K562 (cell line): ENCODE measurements at regions not wholly inside any gene's neighbourhood (a gene's known extent, or its start where the extent isn't known, plus 50 kb on each side); places are given as distances from the start of the nearest gene placed in this dataset.

Experiments
- ATAC-seq: fragments of 200-7000 bp; cut with Tn5 transposase; 3 replicates; pipeline ENCODE4 v1.9.1; 2020; ENCODE audit warnings: moderate library complexity
- BruUV-seq: library from RNA; stranded (reverse); fragments of 400-500 nt; replicated peaks from 2 replicates; lab custom pipeline; 2021; lab: Mats Ljungman, UMichigan
- CTCF ChIA-PET: fragments of 300-600 bp; formaldehyde crosslinking; extraction: SDS; loops from one replicate; lab custom pipeline; 2021; ENCODE audit warnings: low intra/inter-chr PET ratio; lab: Yijun Ruan, JAX
- POLR2A ChIA-PET: fragments of 300-600, 350-650 bp; sonication (Branson Sonifier 250); formaldehyde crosslinking; extraction: SDS; loops from one replicate; lab custom pipeline; 2021; ENCODE audit warnings: antibody characterized with exemption, inconsistent platforms; lab: Yijun Ruan, JAX
- DNase-seq, 4 experiments: peaks; one replicate each; pipeline versions ENCODE4 v3.0.0 to v3.0.0-alpha.2; 2011 to 2018; ENCODE audit warnings: low spot score in 3 of 4, mixed read lengths in 3 of 4; ENCODE audit errors: extremely low read depth in 1 of 4
- FAIRE-seq: peaks from 2 replicates; lab custom pipeline; 2011; peaks lifted over from hg19 to GRCh38; lab: Jason Lieb, UNC
- H2AFZ ChIP-seq: 2 replicates; pipeline ENCODE4 v1.6.0; 2011; ENCODE audit warnings: low read depth, low read length, control low read depth, inconsistent platforms
- H3K27ac ChIP-seq: fragments of 200-600 bp; 3 replicates; pipeline ENCODE4 v1.8.0; 2011; ENCODE audit warnings: low read depth, mild to moderate bottlenecking, control low read depth, inconsistent platforms, low read length, moderate library complexity, mixed read lengths; ENCODE audit errors: extremely low read depth
- H3K27me3 ChIP-seq, 2 experiments: fragments of 300-600 bp in 1 of 2; 2 replicates in 1 of 2; 3 replicates in 1 of 2; pipeline versions ENCODE4 v1.6.0 to v1.8.0; 2011; ENCODE audit warnings: inconsistent platforms in 2 of 2, low read length in 2 of 2, mild to moderate bottlenecking in 1 of 2, mixed read lengths in 1 of 2, moderate library complexity in 1 of 2; ENCODE audit not compliant: control insufficient read depth in 2 of 2, insufficient read depth in 2 of 2
- H3K36me3 ChIP-seq: fragments of 300-600 bp; 3 replicates; pipeline ENCODE4 v1.8.0; 2011; ENCODE audit warnings: mild to moderate bottlenecking, low read length, inconsistent platforms; ENCODE audit not compliant: control insufficient read depth, insufficient read depth
- H3K4me1 ChIP-seq, 2 experiments: fragments of 200-600 bp in 1 of 2; replicated peaks in 1 of 2; 2 replicates in 1 of 2; 3 replicates in 1 of 2; pipeline versions ENCODE4 v1.5.1 to v1.8.0; 2011; ENCODE audit warnings: inconsistent platforms in 2 of 2, low read length in 2 of 2, mild to moderate bottlenecking in 1 of 2, mixed read lengths in 1 of 2, moderate library complexity in 1 of 2; ENCODE audit not compliant: control insufficient read depth in 2 of 2, insufficient read depth in 2 of 2
- H3K4me2 ChIP-seq: 2 replicates; pipeline ENCODE4 v1.6.1; 2011; ENCODE audit warnings: low read length, control low read depth, inconsistent platforms, mixed read lengths; ENCODE audit not compliant: insufficient read depth
- H3K4me3 ChIP-seq: fragments of 200-600 bp; sonication (generic), shearing (Covaris generic); 2 replicates; pipeline ENCODE4 v1.5.1; 2016; ENCODE audit warnings: control low read depth, inconsistent platforms
- H3K79me2 ChIP-seq: fragments of 200-600 bp; 3 replicates; pipeline ENCODE4 v1.8.0; 2011; ENCODE audit warnings: low read length, inconsistent platforms; ENCODE audit not compliant: control insufficient read depth, insufficient read depth
- H3K9ac ChIP-seq, 2 experiments: 2 replicates each; pipeline versions ENCODE4 v1.6.0 to v1.6.1; 2011; ENCODE audit warnings: low read depth in 2 of 2, low read length in 2 of 2, control low read depth in 1 of 2, inconsistent platforms in 1 of 2, mild to moderate bottlenecking in 1 of 2, mixed read lengths in 1 of 2; ENCODE audit not compliant: insufficient read depth in 1 of 2
- H3K9me1 ChIP-seq: one replicate; pipeline ENCODE4 v1.6.0; 2011; ENCODE audit warnings: inconsistent platforms, mild to moderate bottlenecking, low read length, moderate library complexity; ENCODE audit not compliant: control insufficient read depth, insufficient read depth
- H3K9me3 ChIP-seq: replicated peaks from 2 replicates; pipeline ENCODE4 v1.5.1; 2011; ENCODE audit warnings: low read depth, low read length, inconsistent platforms; ENCODE audit not compliant: control insufficient read depth, insufficient read depth
- H4K20me1 ChIP-seq: replicated peaks from 2 replicates; pipeline ENCODE4 v1.6.1; 2011; ENCODE audit warnings: low read length, inconsistent platforms, mixed read lengths; ENCODE audit not compliant: control insufficient read depth, insufficient read depth
- CBFA2T2 ChIP-seq: fragments of 450-650 bp; conservative IDR thresholded peaks from 2 replicates; pipeline ENCODE4 v1.6.1; 2017; ENCODE audit warnings: mild to moderate bottlenecking
- HDAC1 ChIP-seq, 2 experiments: fragments of 450-650 bp; IDR thresholded peaks; 2 replicates each; pipeline ENCODE4 v1.6.1; 2016 to 2017; ENCODE audit warnings: inconsistent platforms in 1 of 2, mild to moderate bottlenecking in 1 of 2, moderate library complexity in 1 of 2
- KDM2B ChIP-seq: fragments of 250-450 bp; sonication (Bioruptor Pico); IDR thresholded peaks from 2 replicates; pipeline ENCODE4 v1.8.0; 2021; ENCODE audit warnings: mild to moderate bottlenecking, moderate library complexity
- PHTF2 ChIP-seq: fragments of 250-450 bp; sonication (Bioruptor Pico); IDR thresholded peaks from 2 replicates; pipeline ENCODE4 v1.5.0; 2021; ENCODE audit warnings: mild to moderate bottlenecking
- POLR2H ChIP-seq: IDR thresholded peaks from 2 replicates; pipeline ENCODE4 v1.6.1; 2016; ENCODE audit warnings: missing genetic modification characterization, low read depth, mild to moderate bottlenecking, control low read depth, missing compliant biosample characterization, moderate library complexity
- SETDB1 ChIP-seq: IDR thresholded peaks from one replicate; pipeline ENCODE4 v1.6.1; 2012; ENCODE audit warnings: low read length, control low read depth, inconsistent platforms
- TAF15 ChIP-seq: fragments of 200-400 bp; formaldehyde crosslinking; IDR thresholded peaks from 2 replicates; pipeline ENCODE4 v1.6.1; 2017; ENCODE audit warnings: mild to moderate bottlenecking, low read depth, low read length, moderate library complexity
- WGBS: fragments of 100-300 bp; shearing (Covaris generic); methylation state at CpG from one replicate; pipeline ENCODE4 v1.1.6; 2016; ENCODE audit warnings: low coverage, mixed read lengths; ENCODE audit not compliant: insufficient coverage; ENCODE audit errors: missing lambda C conversion rate; 5-methylcytosine and 5-hydroxymethylcytosine counted together
- in situ Hi-C: fragments of 300-500 bp; cut with MboI; formaldehyde crosslinking; loops from 4 replicates; pipeline ENCODE4 v1.15.0; 2018; ENCODE audit warnings: inconsistent platforms, mixed read lengths
- intact Hi-C: fragments of 100-400 bp; cut with micrococcal nuclease; formaldehyde crosslinking; loops from 2 replicates; pipeline ENCODE4 v1.14.2; 2022
- TF ChIP-seq, protein P1 (sequence below): fragments of 150-350 bp; conservative IDR thresholded peaks from 2 replicates; pipeline ENCODE4 v1.6.1; 2014; ENCODE audit warnings: low read length
- TF ChIP-seq, protein P2 (sequence below): conservative IDR thresholded peaks from 2 replicates; pipeline ENCODE4 v1.6.1; 2011; ENCODE audit warnings: low read depth, mild to moderate bottlenecking, low read length; ENCODE audit not compliant: control insufficient read depth
- TF ChIP-seq, protein P3 (sequence below), 3 experiments: fragments of 200-800 bp in 1 of 3; sonication (Bioruptor generic) in 1 of 3; sonication (generic) in 1 of 3; formaldehyde crosslinking in 1 of 3; IDR thresholded peaks; 2 replicates each; pipeline versions ENCODE4 v1.6.1 to v1.8.0; 2016 to 2022; ENCODE audit warnings: mild to moderate bottlenecking in 2 of 3, missing compliant biosample characterization in 2 of 3, missing genetic modification characterization in 2 of 3, missing genetic modification reagents in 1 of 3

DNA sequence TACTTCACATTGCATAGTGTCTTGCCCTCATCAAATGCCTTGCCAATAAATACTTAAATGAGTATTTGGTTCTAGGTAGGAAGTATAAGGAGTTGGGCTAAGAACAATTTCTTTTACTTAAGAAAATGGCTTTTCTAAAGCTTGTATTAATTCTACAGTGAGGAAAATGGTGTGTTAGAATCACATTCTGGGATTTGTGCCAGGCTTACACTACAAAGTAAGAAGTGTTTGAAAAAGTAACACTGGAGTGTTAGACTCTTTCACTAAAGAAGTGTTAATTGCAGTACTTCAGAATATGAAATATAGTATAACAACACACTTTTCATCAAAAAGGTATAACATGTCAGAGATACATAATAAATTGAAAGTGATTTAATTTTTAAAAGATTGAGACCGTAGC lies 328.7 kb downstream of the C3orf38 start:
- Histone ChIP-seq H3K36me3 (no peaks in the 10 kb centered on the region), H3K4me2 (no peak overlapping the region), H3K27me3 (no peaks in the 10 kb centered on the region), H2AFZ (no peak overlapping the region), H3K4me1 (no peaks in the 10 kb centered on the region), H4K20me1 (no peaks in the 10 kb centered on the region), H3K9me1 (no peaks in the 10 kb centered on the region), H3K4me3 (no peak overlapping the region), H3K27ac (no peak overlapping the region), H3K9me3 (no peaks in the 10 kb centered on the region), H3K9ac (no peak overlapping the region), H3K79me2 (no peaks in the 10 kb centered on the region)
- WGBS: 0% methylated on average over 1 of the region's 1 CpG
- ChIA-PET CTCF (no interaction called here), POLR2A (no interaction called here)
- no TSS peak for BruUV-seq
- ATAC-seq (no peak), DNase-seq (no peak), FAIRE-seq (no peak)
- intact Hi-C loops: no loop called here
- TF ChIP-seq, protein P1, sequence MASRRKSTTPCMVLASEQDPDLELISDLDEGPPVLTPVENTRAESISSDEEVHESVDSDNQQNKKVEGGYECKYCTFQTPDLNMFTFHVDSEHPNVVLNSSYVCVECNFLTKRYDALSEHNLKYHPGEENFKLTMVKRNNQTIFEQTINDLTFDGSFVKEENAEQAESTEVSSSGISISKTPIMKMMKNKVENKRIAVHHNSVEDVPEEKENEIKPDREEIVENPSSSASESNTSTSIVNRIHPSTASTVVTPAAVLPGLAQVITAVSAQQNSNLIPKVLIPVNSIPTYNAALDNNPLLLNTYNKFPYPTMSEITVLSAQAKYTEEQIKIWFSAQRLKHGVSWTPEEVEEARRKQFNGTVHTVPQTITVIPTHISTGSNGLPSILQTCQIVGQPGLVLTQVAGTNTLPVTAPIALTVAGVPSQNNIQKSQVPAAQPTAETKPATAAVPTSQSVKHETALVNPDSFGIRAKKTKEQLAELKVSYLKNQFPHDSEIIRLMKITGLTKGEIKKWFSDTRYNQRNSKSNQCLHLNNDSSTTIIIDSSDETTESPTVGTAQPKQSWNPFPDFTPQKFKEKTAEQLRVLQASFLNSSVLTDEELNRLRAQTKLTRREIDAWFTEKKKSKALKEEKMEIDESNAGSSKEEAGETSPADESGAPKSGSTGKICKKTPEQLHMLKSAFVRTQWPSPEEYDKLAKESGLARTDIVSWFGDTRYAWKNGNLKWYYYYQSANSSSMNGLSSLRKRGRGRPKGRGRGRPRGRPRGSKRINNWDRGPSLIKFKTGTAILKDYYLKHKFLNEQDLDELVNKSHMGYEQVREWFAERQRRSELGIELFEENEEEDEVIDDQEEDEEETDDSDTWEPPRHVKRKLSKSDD: no peak
- no peak for TF ChIP-seq HDAC1 (IDR thresholded peaks at IDR 0.05)
- TF ChIP-seq PHTF2 (CRISPR knock-in tag): no peak
- TF ChIP-seq KDM2B (CRISPR knock-in tag): no peak
- TF ChIP-seq, protein P2, sequence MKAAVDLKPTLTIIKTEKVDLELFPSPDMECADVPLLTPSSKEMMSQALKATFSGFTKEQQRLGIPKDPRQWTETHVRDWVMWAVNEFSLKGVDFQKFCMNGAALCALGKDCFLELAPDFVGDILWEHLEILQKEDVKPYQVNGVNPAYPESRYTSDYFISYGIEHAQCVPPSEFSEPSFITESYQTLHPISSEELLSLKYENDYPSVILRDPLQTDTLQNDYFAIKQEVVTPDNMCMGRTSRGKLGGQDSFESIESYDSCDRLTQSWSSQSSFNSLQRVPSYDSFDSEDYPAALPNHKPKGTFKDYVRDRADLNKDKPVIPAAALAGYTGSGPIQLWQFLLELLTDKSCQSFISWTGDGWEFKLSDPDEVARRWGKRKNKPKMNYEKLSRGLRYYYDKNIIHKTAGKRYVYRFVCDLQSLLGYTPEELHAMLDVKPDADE: no peak
- TF ChIP-seq POLR2H: no peak
- TF ChIP-seq, protein P3, sequence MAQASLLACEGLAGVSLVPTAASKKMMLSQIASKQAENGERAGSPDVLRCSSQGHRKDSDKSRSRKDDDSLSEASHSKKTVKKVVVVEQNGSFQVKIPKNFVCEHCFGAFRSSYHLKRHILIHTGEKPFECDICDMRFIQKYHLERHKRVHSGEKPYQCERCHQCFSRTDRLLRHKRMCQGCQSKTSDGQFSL (CRISPR knock-in tag; IDR thresholded peaks at IDR 0.05): no peak
- TF ChIP-seq, protein P3 (tag; IDR thresholded peaks at IDR 0.05): no peak
- no peak for TF ChIP-seq CBFA2T2
- TF ChIP-seq TAF15: no peak
- no peak for TF ChIP-seq SETDB1
- in situ Hi-C loops: no loop called here
